ENCODE measurements at regions not wholly inside any gene's neighbourhood (a gene's known extent, or its start where the extent isn't known, plus 50 kb on each side); places are given as distances from the start of the nearest gene placed in this dataset.
"Not testable (repeated sequence)": the region's sequence is repeated elsewhere in the genome, so short reads cannot be mapped to it uniquely, and the experiment has no call there.

DNA sequence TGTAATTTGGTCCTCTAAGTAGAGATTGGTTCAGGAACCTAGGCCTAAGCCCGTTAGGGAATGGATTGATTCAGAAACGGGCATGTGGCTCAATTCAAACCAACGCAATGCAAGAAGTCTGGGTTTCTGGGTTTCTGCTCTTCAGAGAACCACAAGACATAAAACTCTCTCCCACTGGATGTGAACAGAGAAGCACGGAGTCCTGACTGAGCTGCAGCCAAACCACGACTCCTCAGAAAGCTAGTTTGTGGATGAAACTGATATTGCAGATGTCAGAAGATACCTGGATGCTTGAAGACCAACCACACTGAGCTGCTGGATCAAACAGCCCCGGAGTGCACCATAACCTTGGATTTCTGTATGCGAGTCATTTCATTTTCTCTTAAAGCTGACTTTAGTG lies 50.0 kb downstream of the SOD2 start:
- H3K36me3 ChIP-seq (ENCODE audit: insufficient read depth, low read length), result no peaks in the 10 kb centered on the region
- no peak overlapping the region for H3K9ac ChIP-seq (ENCODE audit: low read depth, low read length)
- H3K4me1 ChIP-seq (ENCODE audit: insufficient read depth, low read length), result no peaks in the 10 kb centered on the region
- H3K9me3 ChIP-seq (ENCODE audit: control insufficient read depth, insufficient read depth, low read length), result peaks cover 1% of the 10 kb centered on the region; the same call in 1 of the 2 replicates

DNA sequence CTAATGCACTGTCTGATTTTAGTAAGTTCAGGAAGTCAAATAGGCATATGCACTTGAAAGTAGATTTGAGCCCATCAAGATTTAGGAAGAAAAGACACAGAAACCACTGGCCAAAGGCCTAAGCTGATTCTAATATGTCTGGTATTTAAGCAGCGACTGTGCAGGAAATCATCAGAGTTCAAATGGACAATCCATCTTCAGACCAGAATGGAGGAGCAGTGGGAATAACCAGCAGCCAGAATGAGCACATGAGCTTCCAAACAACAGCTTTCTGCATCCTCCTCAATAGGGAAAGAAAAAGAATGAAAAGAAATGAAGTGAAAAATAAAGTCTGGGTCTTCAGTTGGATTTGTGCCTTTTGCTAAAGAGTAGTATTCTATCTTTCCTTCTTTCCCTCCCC lies 50.6 kb downstream of the SOD2 start:
- Histone ChIP-seq H3K4me1 (ENCODE audit: insufficient read depth, low read length) (no peaks in the 10 kb centered on the region), H3K36me3 (ENCODE audit: insufficient read depth, low read length) (no peaks in the 10 kb centered on the region), H3K9me3 (ENCODE audit: control insufficient read depth, insufficient read depth, low read length) (peaks cover 2% of the 10 kb centered on the region; the same call in 1 of the 2 replicates), H3K9ac (ENCODE audit: low read depth, low read length) (no peak overlapping the region)

DNA sequence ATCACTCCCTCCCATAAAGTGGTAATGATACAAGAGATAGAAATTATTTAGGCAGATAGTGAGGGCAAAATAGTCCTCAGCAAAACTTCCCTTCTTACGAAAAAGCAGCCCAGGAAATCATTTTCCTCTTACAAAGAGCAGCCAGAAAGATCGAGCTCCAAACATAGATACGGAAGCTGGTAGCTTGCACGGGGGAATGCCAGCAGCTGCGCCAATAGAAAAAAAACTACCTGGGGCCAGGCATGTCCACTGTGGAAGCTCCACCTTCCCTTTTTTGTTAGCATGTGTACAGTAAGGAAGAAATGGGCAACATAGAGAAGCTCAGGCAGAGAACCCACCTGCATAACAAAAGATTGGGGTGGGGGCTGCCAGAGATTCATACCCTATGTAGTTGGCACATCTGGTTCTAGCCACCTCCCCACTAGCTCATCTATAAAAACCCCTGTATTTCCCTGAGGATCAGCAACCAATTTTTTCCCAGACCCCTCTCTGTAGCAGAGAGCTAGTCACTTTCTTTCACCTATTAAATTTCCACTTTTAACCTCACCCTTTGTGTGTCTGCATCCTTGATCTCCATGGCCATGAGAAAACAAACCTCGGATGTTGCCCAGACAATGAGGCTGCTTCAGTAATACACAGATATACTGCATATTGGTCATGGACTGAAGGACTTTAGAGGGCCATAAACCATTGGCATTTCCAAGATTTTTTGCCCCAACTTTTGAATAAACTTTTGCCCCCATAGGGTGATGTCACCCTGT lies 52.1 kb downstream of the SOD2 start:
- Histone ChIP-seq H3K9ac (ENCODE audit: low read depth, low read length) (no peak overlapping the region), H3K36me3 (ENCODE audit: insufficient read depth, low read length) (no peaks in the 10 kb centered on the region)

DNA sequence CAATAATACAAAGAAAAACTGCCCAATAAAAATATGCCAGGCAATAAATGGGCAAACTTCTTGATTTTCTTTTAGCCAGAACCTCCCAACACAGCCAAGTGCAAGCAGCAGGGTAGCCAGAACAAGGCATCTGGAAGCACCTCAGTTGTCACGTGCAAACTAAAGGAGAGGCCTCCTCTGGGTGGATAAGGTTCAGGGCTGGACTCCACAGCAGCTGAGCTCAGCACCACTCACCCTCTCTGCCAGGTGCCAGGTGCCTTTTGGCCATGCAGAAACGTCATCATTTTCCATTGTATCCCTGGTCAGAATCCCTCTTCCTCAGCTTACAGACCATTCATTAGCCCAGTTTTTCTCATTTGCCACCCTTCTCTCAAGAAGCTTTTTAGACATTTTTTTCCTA lies 52.7 kb downstream of the SOD2 start:
- H3K4me1 ChIP-seq (ENCODE audit: insufficient read depth, low read length), result no peaks in the 10 kb centered on the region
- no peaks in the 10 kb centered on the region for H3K36me3 ChIP-seq (ENCODE audit: insufficient read depth, low read length)
- H3K9ac ChIP-seq (ENCODE audit: low read depth, low read length), result no peak overlapping the region
- H3K9me3 ChIP-seq (ENCODE audit: control insufficient read depth, insufficient read depth, low read length), result peaks cover 2% of the 10 kb centered on the region; the same call in 1 of the 2 replicates

More for the DNA sequence above, 52.1 kb downstream of the SOD2 start:
- Histone ChIP-seq H3K4me1 (ENCODE audit: insufficient read depth, low read length) (no peaks in the 10 kb centered on the region), H3K9me3 (ENCODE audit: control insufficient read depth, insufficient read depth, low read length) (peaks cover 2% of the 10 kb centered on the region; the same call in 1 of the 2 replicates)

DNA sequence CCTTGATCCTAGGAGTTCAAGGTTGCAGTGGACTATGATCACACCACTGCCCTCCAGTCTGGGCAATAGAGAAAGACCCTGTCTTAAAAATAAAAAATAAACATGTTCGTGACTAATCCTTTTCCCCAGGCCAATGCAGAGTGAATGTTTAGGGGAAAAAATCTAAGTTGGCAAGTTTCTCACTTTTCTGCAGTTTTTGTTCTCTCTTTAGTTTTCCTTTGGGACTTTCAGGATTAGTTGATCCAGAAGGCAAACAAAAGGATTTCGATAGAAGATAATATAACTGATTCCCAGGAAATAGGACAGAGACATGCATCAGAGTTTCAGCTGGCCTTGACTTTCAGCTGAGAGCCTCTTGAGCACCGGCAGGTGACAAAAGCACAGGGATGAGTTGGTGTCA lies 53.3 kb downstream of the SOD2 start:
- Histone ChIP-seq H3K36me3 (ENCODE audit: insufficient read depth, low read length) (no peaks in the 10 kb centered on the region), H3K9ac (ENCODE audit: low read depth, low read length) (no peak overlapping the region), H3K9me3 (ENCODE audit: control insufficient read depth, insufficient read depth, low read length) (peaks cover 2% of the 10 kb centered on the region; the same call in 1 of the 2 replicates), H3K4me1 (ENCODE audit: insufficient read depth, low read length) (no peaks in the 10 kb centered on the region)

DNA sequence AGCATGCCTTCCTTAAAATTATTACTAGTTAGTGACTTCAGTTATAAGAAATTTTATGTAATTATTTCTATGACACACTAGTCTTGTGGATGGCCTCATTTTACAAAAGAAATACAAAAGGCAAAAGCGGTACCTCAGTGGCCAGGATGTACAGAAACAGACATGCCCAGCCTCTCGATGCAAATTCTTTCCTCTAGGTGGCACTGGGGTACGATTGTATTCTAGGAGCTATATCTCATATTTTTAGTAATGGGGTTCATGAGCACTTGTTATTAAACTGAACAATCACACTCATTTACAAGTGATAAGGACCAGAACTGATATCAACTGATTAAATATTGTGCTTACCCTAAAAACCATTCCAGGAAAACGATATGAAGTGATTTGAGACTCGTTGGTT lies 59.8 kb downstream of the SOD2 start:
- no peaks in the 10 kb centered on the region for H3K36me3 ChIP-seq (ENCODE audit: insufficient read depth, low read length)
- H3K4me1 ChIP-seq (ENCODE audit: insufficient read depth, low read length), result no peaks in the 10 kb centered on the region
- H3K9me3 ChIP-seq (ENCODE audit: control insufficient read depth, insufficient read depth, low read length), result peaks cover 2% of the 10 kb centered on the region; the same call in 1 of the 2 replicates
- H3K9ac ChIP-seq (ENCODE audit: low read depth, low read length), result no peak overlapping the region

DNA sequence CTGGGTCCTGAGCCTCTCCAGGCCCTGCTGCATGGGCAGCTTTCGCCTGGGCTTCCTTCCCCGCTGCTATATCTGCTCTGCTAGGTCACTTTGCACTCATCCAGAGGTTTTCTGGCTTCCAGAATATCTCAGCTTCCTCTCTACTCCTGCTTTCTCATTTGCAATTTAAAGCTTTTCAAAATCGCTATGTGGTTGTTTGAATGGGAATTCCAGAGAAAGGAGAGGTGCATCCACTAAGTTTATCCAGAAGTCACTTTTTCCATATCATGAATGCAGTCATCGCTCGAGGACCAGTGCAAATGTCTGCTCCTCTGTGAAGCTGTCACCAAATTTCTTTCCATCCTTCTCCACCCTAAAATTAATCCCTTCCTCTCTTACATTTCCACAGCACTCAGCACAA lies 61.2 kb downstream of the SOD2 start:
- no peak overlapping the region for H3K9ac ChIP-seq (ENCODE audit: low read depth, low read length)
- H3K9me3 ChIP-seq (ENCODE audit: control insufficient read depth, insufficient read depth, low read length), result no peaks in the 10 kb centered on the region
- no peaks in the 10 kb centered on the region for H3K4me1 ChIP-seq (ENCODE audit: insufficient read depth, low read length)
- H3K36me3 ChIP-seq (ENCODE audit: insufficient read depth, low read length), result no peaks in the 10 kb centered on the region

DNA sequence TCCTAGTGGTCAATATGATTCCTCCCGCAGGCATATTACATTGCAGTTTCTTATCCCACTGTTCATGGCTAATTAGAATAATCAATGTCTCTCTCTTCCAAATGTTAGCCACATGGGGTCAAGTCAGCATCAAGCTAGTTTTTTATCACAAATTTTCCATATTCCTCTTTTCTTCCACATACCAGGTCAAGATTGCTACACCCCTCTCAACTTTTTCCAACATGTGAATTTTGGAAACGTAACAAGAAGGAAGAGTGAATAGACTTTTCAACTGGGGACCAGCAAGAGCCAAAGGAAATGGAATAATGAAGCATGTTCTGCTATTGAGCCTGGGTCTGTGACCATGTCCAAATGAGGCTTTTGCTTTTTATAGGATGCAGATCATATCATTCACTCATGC lies 65.1 kb downstream of the SOD2 start:
- no peak overlapping the region for H3K9ac ChIP-seq (ENCODE audit: low read depth, low read length)

DNA sequence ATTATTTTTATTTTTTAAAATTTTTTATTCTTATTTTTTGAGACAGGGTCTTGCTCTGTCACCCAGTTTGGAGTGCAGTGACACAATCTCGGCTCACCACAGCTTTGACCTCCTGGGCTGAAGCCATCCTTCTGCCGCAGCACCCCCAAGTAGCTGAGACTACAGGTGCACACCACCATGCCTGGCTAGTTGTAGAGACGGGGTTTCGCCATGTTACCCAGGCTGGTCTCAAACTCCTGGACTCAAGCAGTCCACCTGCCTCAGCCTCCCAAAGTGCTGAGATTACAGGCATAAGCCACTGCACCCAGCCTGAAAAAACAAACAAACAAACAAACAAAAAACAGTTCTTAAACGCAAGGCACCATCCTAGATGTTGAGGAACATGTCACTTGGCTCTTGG lies 66.5 kb downstream of the SOD2 start:
- not testable (repeated sequence) for H3K36me3 ChIP-seq (ENCODE audit: insufficient read depth, low read length); H3K9ac ChIP-seq (ENCODE audit: low read depth, low read length); H3K4me1 ChIP-seq (ENCODE audit: insufficient read depth, low read length); H3K9me3 ChIP-seq (ENCODE audit: control insufficient read depth, insufficient read depth, low read length)

More for the DNA sequence above, 65.1 kb downstream of the SOD2 start:
- H3K9me3 ChIP-seq (ENCODE audit: control insufficient read depth, insufficient read depth, low read length), result no peaks in the 10 kb centered on the region
- no peaks in the 10 kb centered on the region for H3K4me1 ChIP-seq (ENCODE audit: insufficient read depth, low read length)
- no peaks in the 10 kb centered on the region for H3K36me3 ChIP-seq (ENCODE audit: insufficient read depth, low read length)

DNA sequence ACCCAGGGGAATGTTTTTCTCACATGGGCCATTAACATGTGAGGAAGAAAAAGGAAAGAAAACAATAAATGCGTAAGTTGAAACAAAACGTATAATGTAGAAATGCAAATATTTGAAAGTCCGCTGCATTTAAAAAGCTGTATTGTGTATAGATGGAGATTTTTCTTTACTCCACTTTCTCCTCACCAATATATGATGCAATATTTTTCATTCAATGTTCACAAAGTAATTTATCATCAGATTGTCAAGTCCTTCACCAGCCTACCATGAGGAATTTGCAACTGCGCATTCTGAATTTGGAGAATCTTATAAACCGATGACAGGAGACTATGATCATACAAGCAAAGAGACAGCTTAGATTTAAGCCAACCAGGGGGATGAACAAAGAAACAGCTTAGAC lies 69.9 kb downstream of the SOD2 start:
- H3K4me1 ChIP-seq (ENCODE audit: insufficient read depth, low read length), result no peaks in the 10 kb centered on the region

DNA sequence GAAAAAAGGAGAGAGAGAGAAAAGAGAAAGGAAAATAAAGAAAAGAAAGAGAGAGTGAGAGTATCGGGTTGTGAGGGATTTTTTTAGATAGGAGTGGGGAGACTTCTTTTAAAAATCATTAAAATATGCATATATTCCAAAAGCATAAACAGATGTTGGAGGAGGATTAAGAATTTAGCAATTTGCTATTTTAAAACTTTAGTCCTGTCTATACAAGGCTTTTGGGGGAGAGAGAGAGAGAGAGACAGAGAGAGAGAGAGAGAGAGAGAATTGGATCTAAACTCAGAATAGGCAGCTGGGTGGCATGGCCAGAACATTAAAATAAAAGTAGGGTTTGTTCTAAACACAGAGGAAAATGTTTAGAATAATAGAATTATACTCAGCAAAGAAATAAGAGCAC lies 72.1 kb downstream of the SOD2 start:
- no peaks in the 10 kb centered on the region for H3K4me1 ChIP-seq (ENCODE audit: insufficient read depth, low read length)
- H3K9me3 ChIP-seq (ENCODE audit: control insufficient read depth, insufficient read depth, low read length), result peaks cover 4% of the 10 kb centered on the region; the same call in 1 of the 2 replicates
- no peaks in the 10 kb centered on the region for H3K36me3 ChIP-seq (ENCODE audit: insufficient read depth, low read length)
- H3K9ac ChIP-seq (ENCODE audit: low read depth, low read length), result no peak overlapping the region

More for the DNA sequence above, 69.9 kb downstream of the SOD2 start:
- Histone ChIP-seq H3K9me3 (ENCODE audit: control insufficient read depth, insufficient read depth, low read length) (no peaks in the 10 kb centered on the region), H3K36me3 (ENCODE audit: insufficient read depth, low read length) (no peaks in the 10 kb centered on the region), H3K9ac (ENCODE audit: low read depth, low read length) (no peak overlapping the region)

DNA sequence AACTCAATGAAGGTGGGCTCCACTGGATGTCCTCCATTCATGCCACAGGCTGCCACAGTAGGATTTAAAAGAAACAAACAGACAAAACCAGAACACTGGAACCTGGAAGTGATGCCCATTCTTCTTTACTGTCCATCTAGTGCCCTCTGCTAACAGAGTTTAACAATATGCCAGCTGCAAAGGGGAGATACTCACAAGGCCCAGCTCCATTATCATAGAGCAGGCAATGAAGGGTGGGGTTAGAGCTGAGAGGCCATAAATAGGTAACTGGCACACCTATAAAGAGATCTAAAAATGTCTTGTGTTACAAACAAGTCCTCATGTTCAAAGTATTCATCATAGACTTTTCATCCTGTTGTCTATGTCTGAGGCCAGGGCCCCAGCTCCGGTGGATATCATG lies 75.6 kb downstream of the SOD2 start:
- H3K9me3 ChIP-seq (ENCODE audit: control insufficient read depth, insufficient read depth, low read length), result peaks cover 6% of the 10 kb centered on the region; the same call in 1 of the 2 replicates
- no peaks in the 10 kb centered on the region for H3K36me3 ChIP-seq (ENCODE audit: insufficient read depth, low read length)
- H3K9ac ChIP-seq (ENCODE audit: low read depth, low read length), result no peak overlapping the region
- no peaks in the 10 kb centered on the region for H3K4me1 ChIP-seq (ENCODE audit: insufficient read depth, low read length)

DNA sequence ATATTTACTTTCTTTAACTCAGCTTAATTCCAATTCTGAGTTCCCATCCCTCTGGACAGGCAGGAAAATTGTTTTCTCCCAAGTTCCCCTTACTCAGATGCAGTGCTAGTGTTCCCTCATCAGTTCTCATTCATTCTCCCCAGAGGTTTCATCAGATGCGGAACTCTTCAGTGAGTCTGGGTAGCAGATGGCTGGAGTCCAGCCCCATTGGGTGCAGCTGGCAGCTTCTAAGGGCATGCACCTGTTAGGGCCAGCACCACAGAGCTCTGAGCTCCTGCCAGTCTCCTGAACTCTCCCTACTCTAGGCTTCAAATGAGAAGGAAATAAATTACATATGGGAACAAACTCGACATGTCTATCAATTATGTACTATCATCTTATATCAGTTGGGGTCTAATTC lies 76.6 kb downstream of the SOD2 start:
- Histone ChIP-seq H3K36me3 (ENCODE audit: insufficient read depth, low read length) (no peaks in the 10 kb centered on the region), H3K4me1 (ENCODE audit: insufficient read depth, low read length) (no peaks in the 10 kb centered on the region), H3K9ac (ENCODE audit: low read depth, low read length) (no peak overlapping the region), H3K9me3 (ENCODE audit: control insufficient read depth, insufficient read depth, low read length) (peaks cover 6% of the 10 kb centered on the region; the same call in 1 of the 2 replicates)

DNA sequence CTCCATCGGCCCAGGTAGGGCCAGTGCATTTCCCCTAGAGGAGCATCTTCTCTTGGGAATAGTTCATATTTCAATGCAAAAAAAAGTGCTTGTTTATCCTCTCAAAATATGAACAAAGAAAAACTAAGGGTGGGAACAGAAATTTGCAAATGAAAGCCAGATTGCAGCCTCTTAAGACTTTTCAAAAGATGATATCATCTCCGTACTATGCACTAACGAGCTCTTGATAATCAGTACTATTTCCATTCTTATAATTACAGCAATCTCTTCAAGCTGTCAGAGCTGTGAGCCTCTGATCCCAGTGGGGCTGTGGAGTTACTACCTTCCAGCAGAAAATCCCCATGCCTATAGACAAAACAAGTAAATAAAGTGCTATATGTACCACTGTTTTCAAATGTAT lies 77.1 kb downstream of the SOD2 start:
- no peak overlapping the region for H3K9ac ChIP-seq (ENCODE audit: low read depth, low read length)
- H3K4me1 ChIP-seq (ENCODE audit: insufficient read depth, low read length), result no peaks in the 10 kb centered on the region
- H3K9me3 ChIP-seq (ENCODE audit: control insufficient read depth, insufficient read depth, low read length), result peaks cover 6% of the 10 kb centered on the region; the same call in 1 of the 2 replicates
- no peaks in the 10 kb centered on the region for H3K36me3 ChIP-seq (ENCODE audit: insufficient read depth, low read length)

DNA sequence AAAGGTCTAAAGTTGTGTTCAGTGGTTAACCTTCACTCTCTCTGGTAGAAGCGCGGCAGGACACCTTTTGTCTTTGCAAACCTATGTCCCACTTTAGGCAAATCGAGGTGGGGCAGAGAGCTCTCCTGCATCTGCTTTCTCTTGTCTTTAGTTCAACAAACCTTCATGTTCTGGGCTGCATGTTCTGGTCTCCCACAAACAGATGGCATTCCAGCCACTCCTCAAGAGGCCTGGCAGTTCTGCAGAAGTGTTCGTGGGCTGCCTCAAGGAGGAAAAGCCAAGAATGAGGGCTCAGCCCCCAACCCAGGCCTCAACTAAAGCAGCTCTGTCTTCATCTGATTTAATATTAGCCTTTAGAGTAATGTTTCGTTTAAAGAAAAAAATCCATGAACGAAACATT lies 82.2 kb downstream of the SOD2 start:
- Histone ChIP-seq H3K9me3 (ENCODE audit: control insufficient read depth, insufficient read depth, low read length) (0 out of 2 replicates have a peak, but pooled peaks cover 1% of the 10 kb centered on the region), H3K4me1 (ENCODE audit: insufficient read depth, low read length) (no peaks in the 10 kb centered on the region), H3K36me3 (ENCODE audit: insufficient read depth, low read length) (no peaks in the 10 kb centered on the region), H3K9ac (ENCODE audit: low read depth, low read length) (no peak overlapping the region)
